Hematopoietic multipotent progenitor cell treated with erythropoietin and hydrocortisone succinate and interleukin-3 and kit ligand, for 6 days (in vitro differentiated cells): ENCODE measurements at regions not wholly inside any gene's neighbourhood (a gene's known extent, or its start where the extent isn't known, plus 50 kb on each side); places are given as distances from the start of the nearest gene placed in this dataset.
"Not testable (repeated sequence)": the region's sequence is repeated elsewhere in the genome, so short reads cannot be mapped to it uniquely, and the experiment has no call there.

ENCODE experiments used
- DNase-seq: peaks from one replicate; pipeline ENCODE4 v3.0.0-alpha.2; 2015

DNA sequence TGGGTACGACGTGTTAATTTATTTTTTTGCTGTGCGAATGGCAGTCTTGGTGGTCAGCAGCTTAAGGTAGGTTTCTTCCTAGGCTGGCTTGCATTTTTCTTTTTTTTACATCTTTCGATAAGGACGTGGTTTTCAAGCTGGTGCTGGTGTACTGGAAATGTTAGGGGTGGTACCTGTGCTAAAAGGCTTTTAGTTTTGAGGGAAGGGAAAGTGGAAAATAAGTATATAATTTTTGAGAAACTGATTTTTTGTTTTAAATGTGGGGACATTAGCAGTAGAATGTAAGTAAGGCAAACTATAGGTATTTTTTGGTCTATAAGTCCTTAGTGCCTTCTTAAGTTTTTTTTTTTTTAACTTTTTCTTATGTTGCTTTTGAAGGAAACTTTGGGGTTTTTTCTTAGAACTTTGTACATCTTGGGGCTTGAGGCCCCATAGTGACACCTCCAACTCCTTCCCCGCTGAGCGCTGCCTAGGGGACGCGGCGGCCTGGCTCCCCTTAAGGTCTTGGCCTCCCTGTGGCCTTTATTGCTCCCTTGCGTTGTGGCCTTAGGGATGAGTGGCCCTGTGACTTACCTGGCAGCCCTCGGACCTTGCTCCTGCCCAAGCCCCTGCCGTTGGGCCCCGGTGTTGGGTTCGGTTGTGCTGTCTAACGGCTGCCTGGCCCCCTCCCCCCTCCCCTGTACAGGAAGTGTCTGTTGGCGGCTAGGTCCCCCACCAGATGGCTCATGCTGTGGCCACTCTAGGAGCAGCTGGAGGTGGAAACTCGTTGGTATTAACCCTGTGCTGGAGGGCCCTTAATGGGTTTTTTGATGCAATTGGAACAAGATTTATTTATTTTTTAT, 88.0 kb upstream of the RPRML start:
- peak; percentile 97 for DNase-seq

DNA sequence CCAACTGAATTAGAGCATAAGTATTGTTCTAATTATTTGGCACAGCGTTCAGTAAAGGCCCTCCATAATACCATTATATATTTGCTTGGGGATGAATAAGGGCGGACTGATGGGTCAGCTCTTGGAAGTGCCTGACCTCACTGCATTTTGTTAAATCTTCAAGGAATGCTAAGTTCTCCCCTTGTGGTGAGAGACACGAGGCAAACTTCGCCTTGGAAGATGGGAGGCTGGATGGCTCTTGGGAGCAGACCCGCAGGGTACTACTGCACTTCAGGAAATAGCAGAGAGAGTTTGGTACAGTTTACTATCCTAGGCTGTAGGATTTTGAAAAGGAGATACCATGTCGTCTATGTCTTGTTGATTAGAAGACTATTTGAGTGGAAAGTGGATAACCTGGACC, 87.0 kb upstream of the RPRML start:
- no peak for DNase-seq

DNA sequence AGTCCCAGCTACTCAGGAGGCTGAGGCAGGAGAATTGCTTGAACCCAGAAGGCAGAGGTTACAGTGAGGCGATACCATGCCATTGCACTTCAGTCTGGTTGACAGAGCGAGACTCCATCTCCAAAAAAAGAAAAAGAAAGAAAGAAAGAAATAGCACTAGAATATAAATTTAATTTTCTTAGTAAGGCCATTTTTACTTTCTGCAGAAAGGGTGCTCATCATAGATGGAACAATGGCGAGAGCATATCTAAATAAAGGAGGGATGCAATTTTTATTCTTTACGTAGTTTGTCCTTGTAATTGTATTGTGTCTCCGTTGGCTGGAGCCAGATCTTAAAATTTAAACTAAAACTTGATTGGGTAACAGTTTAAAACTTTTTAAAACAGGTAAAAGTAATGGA, 85.6 kb upstream of the RPRML start:
- DNase-seq, result no peak

DNA sequence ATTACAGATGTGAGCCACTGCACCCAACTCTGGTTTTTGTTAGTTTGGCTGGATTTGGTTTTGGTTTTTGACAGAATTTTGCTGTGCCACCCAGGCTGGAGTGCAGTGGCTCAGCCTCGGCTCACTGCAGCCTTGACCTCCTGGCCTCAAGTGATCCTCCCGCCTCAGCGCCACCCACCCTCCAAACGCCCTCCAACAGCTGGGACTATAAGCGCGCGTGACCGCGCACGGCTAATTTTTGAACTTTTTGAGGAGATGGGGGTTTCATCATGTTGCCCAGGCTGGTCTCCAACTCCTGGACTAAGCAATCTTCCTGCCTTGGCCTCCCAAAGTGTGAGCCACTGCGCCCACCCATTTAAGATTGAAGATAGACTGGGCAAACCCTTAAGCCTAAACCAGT, 84.4 kb upstream of the RPRML start:
- DNase-seq, result no peak

DNA sequence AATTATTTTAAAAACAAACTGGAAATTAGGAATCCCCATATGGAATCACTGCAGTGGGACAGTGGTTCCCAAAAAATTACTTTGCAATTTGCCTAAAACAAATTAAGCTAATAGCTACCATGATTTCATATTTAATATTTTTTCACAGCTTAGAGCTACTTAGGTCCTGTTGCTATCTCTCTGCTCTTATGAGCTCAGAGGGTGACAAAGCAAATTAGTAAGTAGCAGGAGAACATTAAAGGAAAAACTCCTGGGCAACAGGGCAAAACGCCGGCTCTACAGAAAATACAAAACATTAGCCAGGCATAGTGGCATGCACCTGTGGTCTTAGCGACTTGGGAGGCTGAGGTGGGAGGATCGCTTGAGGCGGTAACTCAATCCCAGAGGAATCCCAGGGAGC, 83.8 kb upstream of the RPRML start:
- not testable (repeated sequence) for DNase-seq

DNA sequence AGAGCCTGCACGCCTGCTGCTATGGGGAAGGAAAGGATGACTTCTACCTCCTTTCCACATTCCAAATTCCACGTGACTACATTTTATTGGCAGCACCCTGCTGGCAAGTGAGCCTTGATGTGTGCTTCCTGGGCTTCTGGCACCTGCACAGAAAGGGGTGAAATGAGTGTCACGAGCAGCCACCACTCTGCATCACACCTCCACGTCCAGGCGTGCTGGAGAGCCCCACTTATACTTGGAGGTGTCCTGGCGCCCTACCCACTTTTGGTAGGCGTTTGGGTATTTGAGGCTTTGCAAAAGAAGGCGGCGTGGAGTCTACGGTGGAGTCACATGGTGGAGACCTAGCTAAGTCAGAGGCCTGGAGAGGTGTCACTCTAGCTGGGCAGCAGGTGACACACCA, 81.0 kb upstream of the RPRML start:
- DNase-seq, result not testable (repeated sequence)

DNA sequence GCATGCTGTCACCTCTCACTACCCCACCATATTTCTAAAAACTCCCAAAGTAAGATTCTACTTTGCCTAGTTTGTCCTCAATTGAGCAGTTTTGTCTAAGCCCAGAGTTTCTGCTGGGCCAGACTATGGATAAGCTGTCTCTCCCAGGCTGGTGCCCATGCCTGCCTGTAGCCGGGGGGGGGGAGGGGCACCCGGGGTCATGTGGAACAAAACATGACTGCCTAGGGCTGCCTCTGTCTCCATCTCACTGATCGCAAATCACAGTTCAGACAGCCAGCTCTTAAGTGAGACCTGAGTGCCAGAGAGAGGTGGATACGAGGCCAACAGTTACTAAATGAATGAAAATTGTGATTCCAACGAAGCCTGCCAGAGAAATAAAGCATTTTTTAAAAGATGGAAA, 78.8 kb upstream of the RPRML start:
- no peak for DNase-seq

DNA sequence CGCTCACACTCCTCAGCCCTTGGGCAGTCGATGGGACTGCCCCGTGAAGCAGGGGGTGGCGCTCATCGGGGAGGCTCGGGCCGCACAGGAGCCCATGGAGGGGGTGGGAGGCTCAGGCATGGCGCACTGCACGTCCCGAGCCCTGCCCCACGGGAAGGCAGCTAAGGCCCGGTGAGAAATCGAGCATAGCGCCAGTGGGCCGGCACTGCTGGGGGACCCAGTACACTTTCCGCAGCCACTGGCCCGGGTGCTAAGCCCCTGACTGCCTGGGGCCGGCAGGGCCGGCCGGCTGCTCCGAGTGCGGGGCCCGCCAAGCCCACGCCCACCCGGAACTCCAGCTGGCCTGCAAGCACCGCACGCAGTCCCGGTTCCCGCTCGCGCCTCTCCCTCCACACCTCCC, 78.2 kb upstream of the RPRML start:
- DNase-seq, result not testable (repeated sequence)

DNA sequence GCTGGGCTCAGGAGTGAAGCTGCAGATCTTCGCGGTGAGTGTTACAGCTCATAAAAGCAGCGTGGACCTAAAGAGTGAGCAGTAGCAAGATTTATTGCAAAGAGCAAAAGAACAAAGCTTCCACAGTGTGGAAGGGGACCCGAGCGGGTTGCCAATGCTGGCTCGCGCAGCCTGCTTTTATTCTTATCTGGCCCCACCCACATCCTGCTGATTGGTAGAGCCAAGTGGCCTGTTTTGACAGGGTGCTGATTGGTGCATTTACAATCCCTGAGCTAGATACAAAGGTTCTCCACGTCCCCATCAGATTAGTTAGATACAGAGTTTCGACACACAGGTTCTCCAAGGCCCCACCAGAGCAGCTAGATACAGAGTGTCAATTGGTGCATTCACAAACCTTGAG, 77.6 kb upstream of the RPRML start:
- DNase-seq, result not testable (repeated sequence)
